Neural cell (in vitro differentiated cells): ENCODE measurements at regions not wholly inside any gene's neighbourhood (a gene's known extent, or its start where the extent isn't known, plus 50 kb on each side); places are given as distances from the start of the nearest gene placed in this dataset.

ENCODE experiments used
- EP300 ChIP-seq: fragments of 450-650 bp; conservative IDR thresholded peaks from 2 replicates; pipeline ENCODE4 v1.6.1; 2014; ENCODE audit warnings: antibody characterized with exemption, mild to moderate bottlenecking, moderate library complexity; ENCODE audit not compliant: poor library complexity, severe bottlenecking
- EZH2 ChIP-seq: fragments of 200-600, 300-800 bp; shearing (Covaris generic), sonication (generic); IDR thresholded peaks from 2 replicates; pipeline ENCODE4 v1.6.1; 2014; ENCODE audit warnings: antibody characterized with exemption, low read length, borderline replicate concordance, mild to moderate bottlenecking; ENCODE audit not compliant: insufficient read depth, poor library complexity, severe bottlenecking
- MXI1 ChIP-seq: fragments of 450-650 bp; conservative IDR thresholded peaks from 2 replicates; pipeline ENCODE4 v1.6.1; 2014; ENCODE audit warnings: antibody characterized with exemption, mild to moderate bottlenecking; ENCODE audit not compliant: poor library complexity, severe bottlenecking
- POLR2AphosphoS5 ChIP-seq: IDR thresholded peaks from 2 replicates; pipeline ENCODE4 v1.6.1; 2012
- RAD21 ChIP-seq: fragments of 450-650 bp; conservative IDR thresholded peaks from 2 replicates; pipeline ENCODE4 v1.6.1; 2014; ENCODE audit warnings: antibody characterized with exemption, mild to moderate bottlenecking, moderate library complexity
- REST ChIP-seq: IDR thresholded peaks from 2 replicates; pipeline ENCODE4 v1.6.1; 2012; ENCODE audit warnings: borderline replicate concordance
- SMC3 ChIP-seq: fragments of 450-650 bp; conservative IDR thresholded peaks from 2 replicates; pipeline ENCODE4 v1.6.1; 2014; ENCODE audit warnings: antibody characterized with exemption, mild to moderate bottlenecking, moderate library complexity; ENCODE audit not compliant: poor library complexity
- TF ChIP-seq, protein P1 (sequence below): fragments of 450-650 bp; IDR thresholded peaks from 2 replicates; pipeline ENCODE4 v1.5.1; 2014; ENCODE audit warnings: antibody characterized with exemption, mild to moderate bottlenecking, moderate library complexity; ENCODE audit not compliant: poor library complexity, severe bottlenecking

GRCh38 chr18:28792404-28793086 is 615.6 kb upstream of the CDH2 start:
- TF ChIP-seq, protein P1, sequence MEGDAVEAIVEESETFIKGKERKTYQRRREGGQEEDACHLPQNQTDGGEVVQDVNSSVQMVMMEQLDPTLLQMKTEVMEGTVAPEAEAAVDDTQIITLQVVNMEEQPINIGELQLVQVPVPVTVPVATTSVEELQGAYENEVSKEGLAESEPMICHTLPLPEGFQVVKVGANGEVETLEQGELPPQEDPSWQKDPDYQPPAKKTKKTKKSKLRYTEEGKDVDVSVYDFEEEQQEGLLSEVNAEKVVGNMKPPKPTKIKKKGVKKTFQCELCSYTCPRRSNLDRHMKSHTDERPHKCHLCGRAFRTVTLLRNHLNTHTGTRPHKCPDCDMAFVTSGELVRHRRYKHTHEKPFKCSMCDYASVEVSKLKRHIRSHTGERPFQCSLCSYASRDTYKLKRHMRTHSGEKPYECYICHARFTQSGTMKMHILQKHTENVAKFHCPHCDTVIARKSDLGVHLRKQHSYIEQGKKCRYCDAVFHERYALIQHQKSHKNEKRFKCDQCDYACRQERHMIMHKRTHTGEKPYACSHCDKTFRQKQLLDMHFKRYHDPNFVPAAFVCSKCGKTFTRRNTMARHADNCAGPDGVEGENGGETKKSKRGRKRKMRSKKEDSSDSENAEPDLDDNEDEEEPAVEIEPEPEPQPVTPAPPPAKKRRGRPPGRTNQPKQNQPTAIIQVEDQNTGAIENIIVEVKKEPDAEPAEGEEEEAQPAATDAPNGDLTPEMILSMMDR = no peak
- TF ChIP-seq REST (no peak), RAD21 (no peak), EZH2 (no peak), MXI1 (no peak), SMC3 (no peak), EP300 (no peak), POLR2AphosphoS5 (no peak)
